Uterus (tissue), 3 donors: ENCODE measurements at regions not wholly inside any gene's neighbourhood (a gene's known extent, or its start where the extent isn't known, plus 50 kb on each side); places are given as distances from the start of the nearest gene placed in this dataset.

Experiments
- DNase-seq, 2 donors: peaks; one replicate each; pipeline ENCODE4 v3.0.0-alpha.2; 2019 to 2020
- H3K27ac ChIP-seq, 2 donors: fragments of 200-600 bp; sonication (generic); 1 replicate in 1 of 2; 2 replicates in 1 of 2; pipeline ENCODE4 v1.5.1; 2016 to 2018
- H3K27me3 ChIP-seq, 2 donors: fragments of 200-600 bp; sonication (generic); one replicate each; pipeline ENCODE4 v1.5.1; 2018 to 2019; ENCODE audit warnings: control low read depth in 1 of 2
- H3K36me3 ChIP-seq, 2 donors: fragments of 200-600 bp; sonication (generic); one replicate each; pipeline ENCODE4 v1.5.1; 2019; ENCODE audit warnings: control low read depth in 1 of 2
- H3K4me1 ChIP-seq, 2 donors: fragments of 200-600 bp; sonication (generic); one replicate each; pipeline ENCODE4 v1.5.1; 2018 to 2019; ENCODE audit warnings: control low read depth in 1 of 2
- H3K4me3 ChIP-seq, 2 donors: fragments of 200-600 bp; sonication (generic); 1 replicate in 1 of 2; 2 replicates in 1 of 2; pipeline ENCODE4 v1.5.1; 2018 to 2019; ENCODE audit warnings: mild to moderate bottlenecking in 1 of 2
- H3K9me3 ChIP-seq, 2 donors: fragments of 200-600 bp; sonication (generic); one replicate each; pipeline ENCODE4 v1.5.1; 2019; ENCODE audit warnings: control low read depth in 1 of 2
- CTCF ChIP-seq, 4 experiments: fragments of 200-600 bp in 2 of 4; fragments of 450-650 bp in 2 of 4; sonication (generic) in 2 of 4; IDR thresholded peaks; one replicate each; pipeline ENCODE4 v1.5.1; 2016 to 2019; ENCODE audit warnings: antibody characterized with exemption in 4 of 4, mild to moderate bottlenecking in 2 of 4, moderate library complexity in 1 of 4
- POLR2A ChIP-seq, 2 donors: fragments of 450-650 bp; IDR thresholded peaks; one replicate each; pipeline ENCODE4 v1.6.1; 2016; ENCODE audit warnings: antibody characterized with exemption in 2 of 2, mild to moderate bottlenecking in 1 of 2, moderate library complexity in 1 of 2
- intact Hi-C: fragments of 100-400 bp; cut with DNase I; formaldehyde crosslinking; loops from one replicate; pipeline ENCODE4 v1.15.1; 2023; ENCODE audit warnings: low total_unique reads
- donor health status: DM: yes; HTN: yes; CAD: no.

DNA sequence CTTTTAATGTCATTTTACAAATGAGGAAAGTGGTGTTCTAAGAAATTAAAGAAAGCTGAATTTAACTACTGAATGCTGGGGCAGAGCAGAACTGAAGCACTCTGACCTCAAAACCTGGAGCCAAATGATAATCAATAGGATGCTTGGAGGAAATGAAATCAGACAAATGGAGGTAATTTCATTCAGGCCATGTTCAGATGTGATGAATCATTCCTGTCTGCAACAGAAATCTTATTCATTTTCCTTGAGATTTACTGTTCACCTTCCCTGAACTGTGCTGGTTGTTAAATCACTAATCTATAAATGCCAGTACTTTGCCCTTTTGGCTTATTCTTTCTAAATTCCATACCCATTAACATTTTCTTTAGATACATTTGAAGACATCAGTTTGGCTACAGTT is 85.6 kb upstream of the SNX7 start:
- TF ChIP-seq CTCF (IDR thresholded peaks at IDR 0.05): no peak
- no peak for TF ChIP-seq POLR2A (IDR thresholded peaks at IDR 0.05)
- intact Hi-C loops: no loop called here
- Histone ChIP-seq H3K27me3 (no peaks in the 10 kb centered on the region), H3K4me3 (no peak overlapping the region), H3K9me3 (no peaks in the 10 kb centered on the region), H3K4me1 (no peaks in the 10 kb centered on the region), H3K27ac (no peak overlapping the region), H3K36me3 (no peaks in the 10 kb centered on the region)
- DNase-seq: no peak

DNA sequence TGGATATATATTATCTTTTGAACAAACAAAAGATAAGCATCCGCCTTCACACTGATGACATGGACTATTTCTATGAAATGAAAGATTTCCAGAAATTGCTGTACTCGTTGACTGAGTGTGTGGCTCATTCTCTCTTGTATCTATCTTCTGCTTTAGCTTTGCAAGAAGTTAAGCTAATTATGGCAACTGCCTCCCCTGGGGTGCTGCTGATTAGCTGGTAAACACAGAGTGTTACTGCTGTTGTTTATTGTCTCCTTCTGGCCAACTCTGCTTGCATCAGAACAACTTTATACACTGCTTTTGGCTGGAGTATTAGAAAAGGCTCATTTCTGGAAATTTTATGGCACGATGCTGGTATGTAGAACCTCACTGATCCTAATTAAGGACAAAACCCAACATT is 95.6 kb upstream of the SNX7 start:
- H3K27ac ChIP-seq: no peak overlapping the region
- no peaks in the 10 kb centered on the region for H3K27me3 ChIP-seq
- H3K4me3 ChIP-seq: no peak overlapping the region
- peaks cover 0 to 5% of the 10 kb centered on the region in 2 donors for H3K9me3 ChIP-seq
- no peaks in the 10 kb centered on the region for H3K36me3 ChIP-seq
- no peak for TF ChIP-seq POLR2A (IDR thresholded peaks at IDR 0.05)
- TF ChIP-seq CTCF (IDR thresholded peaks at IDR 0.05): no peak
- intact Hi-C loops: no loop called here
- no peaks in the 10 kb centered on the region for H3K4me1 ChIP-seq
- no peak for DNase-seq

- no peaks in the 10 kb centered on the region for H3K9me3 ChIP-seq
- no peaks in the 10 kb centered on the region for H3K4me1 ChIP-seq
Measured at GRCh38 chr1:98559291-98559690, 102.2 kb upstream of the SNX7 start.

DNA sequence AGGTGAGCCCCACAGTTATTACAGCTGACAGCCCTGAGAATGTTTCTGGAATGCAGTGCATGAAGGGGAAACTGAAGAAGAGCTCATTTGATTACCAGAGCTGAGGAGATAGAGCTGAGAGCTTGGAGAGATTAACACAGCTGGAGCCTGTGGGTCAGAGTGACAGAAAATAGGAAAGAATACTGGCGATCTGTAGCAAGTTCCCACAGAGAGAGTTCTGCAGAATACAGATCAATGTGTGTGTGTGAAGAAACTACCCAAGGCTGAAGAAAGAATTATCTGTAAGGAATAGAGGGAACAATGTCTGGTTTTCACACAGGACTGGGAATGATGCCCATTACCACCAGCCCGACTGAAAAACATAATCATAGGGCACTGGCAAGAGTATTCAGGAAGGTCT is 103.6 kb upstream of the SNX7 start:
- intact Hi-C loops: no loop called here
- no peak for DNase-seq

More at GRCh38 chr1:98559291-98559690, 102.2 kb upstream of the SNX7 start:
- DNase-seq: no peak
- intact Hi-C loops: no loop called here
- Histone ChIP-seq H3K27ac (no peak overlapping the region), H3K36me3 (no peaks in the 10 kb centered on the region), H3K27me3 (no peaks in the 10 kb centered on the region), H3K4me3 (no peak overlapping the region)
- no peak for TF ChIP-seq POLR2A (IDR thresholded peaks at IDR 0.05)
- TF ChIP-seq CTCF (IDR thresholded peaks at IDR 0.05): no peak

GRCh38 chr1:98556521-98557158 is 104.9 kb upstream of the SNX7 start:
- DNase-seq: no peak
- intact Hi-C loops: no loop called here
- Histone ChIP-seq H3K4me1 (no peaks in the 10 kb centered on the region), H3K27me3 (no peaks in the 10 kb centered on the region), H3K27ac (no peak overlapping the region), H3K36me3 (no peaks in the 10 kb centered on the region), H3K9me3 (no peaks in the 10 kb centered on the region), H3K4me3 (no peak overlapping the region)
- TF ChIP-seq CTCF (IDR thresholded peaks at IDR 0.05): no peak
- TF ChIP-seq POLR2A (IDR thresholded peaks at IDR 0.05): no peak

More for the DNA sequence above, 103.6 kb upstream of the SNX7 start:
- Histone ChIP-seq H3K9me3 (no peaks in the 10 kb centered on the region), H3K27me3 (no peaks in the 10 kb centered on the region), H3K36me3 (no peaks in the 10 kb centered on the region), H3K27ac (no peak overlapping the region), H3K4me3 (no peak overlapping the region), H3K4me1 (no peaks in the 10 kb centered on the region)
- TF ChIP-seq CTCF (IDR thresholded peaks at IDR 0.05) (no peak), POLR2A (IDR thresholded peaks at IDR 0.05) (no peak)
